Right atrium auricular region (tissue), 2 donors: ENCODE measurements at regions not wholly inside any gene's neighbourhood (a gene's known extent, or its start where the extent isn't known, plus 50 kb on each side); places are given as distances from the start of the nearest gene placed in this dataset.

ENCODE experiments used
- DNase-seq: peaks from one replicate; pipeline ENCODE4 v3.0.0-alpha.2; 2019; ENCODE audit warnings: low spot score
- H3K27ac ChIP-seq, 2 donors: fragments of 200-600 bp; sonication (generic); 1 replicate in 1 of 2; 2 replicates in 1 of 2; pipeline ENCODE4 v1.5.1; 2016 to 2019
- H3K27me3 ChIP-seq, 2 donors: fragments of 200-600 bp; sonication (generic); one replicate each; pipeline versions ENCODE4 v1.5.1 to v1.6.0; 2017 to 2019
- H3K36me3 ChIP-seq: fragments of 200-600 bp; sonication (generic); one replicate; pipeline ENCODE4 v1.5.1; 2016
- H3K4me1 ChIP-seq, 2 donors: fragments of 200-600 bp; sonication (generic); one replicate each; pipeline versions ENCODE4 v1.5.1 to v1.6.0; 2017 to 2019
- H3K4me3 ChIP-seq, 2 donors: fragments of 200-600 bp; sonication (generic); 1 replicate in 1 of 2; 2 replicates in 1 of 2; pipeline ENCODE4 v1.5.1; 2017 to 2019; ENCODE audit warnings: mild to moderate bottlenecking in 1 of 2, moderate library complexity in 1 of 2
- H3K9me3 ChIP-seq, 2 donors: fragments of 200-600 bp; sonication (generic); one replicate each; pipeline ENCODE4 v1.5.1; 2019
- TF ChIP-seq, protein P1 (sequence below), 2 donors: fragments of 200-600 bp; sonication (generic); IDR thresholded peaks; one replicate each; pipeline ENCODE4 v1.5.1; 2019; ENCODE audit warnings: antibody characterized with exemption in 2 of 2

DNA sequence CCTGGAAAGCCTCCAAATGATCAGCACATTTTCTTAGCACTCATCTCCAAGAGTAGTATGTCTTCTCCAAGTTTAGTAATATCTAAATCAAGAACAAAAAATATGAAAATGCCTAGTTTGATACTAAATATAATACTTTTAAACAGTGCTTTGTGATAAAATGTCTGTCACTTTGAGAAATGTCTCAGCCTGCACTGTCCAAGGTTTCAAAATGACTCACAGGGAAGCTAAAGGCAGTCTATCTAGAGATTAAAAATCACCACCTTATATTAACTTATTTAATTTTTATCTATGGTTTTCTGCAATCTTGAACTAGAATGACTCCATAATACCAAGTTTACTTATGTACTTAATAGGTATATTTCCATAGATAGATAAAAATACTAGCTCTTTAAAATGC is 633.0 kb upstream of the C9orf72 start:
- Histone ChIP-seq H3K27ac (no peak overlapping the region), H3K36me3 (no peaks in the 10 kb centered on the region), H3K4me3 (no peak overlapping the region), H3K27me3 (no peaks in the 10 kb centered on the region), H3K4me1 (no peaks in the 10 kb centered on the region), H3K9me3 (no peaks in the 10 kb centered on the region)
- TF ChIP-seq, protein P1, sequence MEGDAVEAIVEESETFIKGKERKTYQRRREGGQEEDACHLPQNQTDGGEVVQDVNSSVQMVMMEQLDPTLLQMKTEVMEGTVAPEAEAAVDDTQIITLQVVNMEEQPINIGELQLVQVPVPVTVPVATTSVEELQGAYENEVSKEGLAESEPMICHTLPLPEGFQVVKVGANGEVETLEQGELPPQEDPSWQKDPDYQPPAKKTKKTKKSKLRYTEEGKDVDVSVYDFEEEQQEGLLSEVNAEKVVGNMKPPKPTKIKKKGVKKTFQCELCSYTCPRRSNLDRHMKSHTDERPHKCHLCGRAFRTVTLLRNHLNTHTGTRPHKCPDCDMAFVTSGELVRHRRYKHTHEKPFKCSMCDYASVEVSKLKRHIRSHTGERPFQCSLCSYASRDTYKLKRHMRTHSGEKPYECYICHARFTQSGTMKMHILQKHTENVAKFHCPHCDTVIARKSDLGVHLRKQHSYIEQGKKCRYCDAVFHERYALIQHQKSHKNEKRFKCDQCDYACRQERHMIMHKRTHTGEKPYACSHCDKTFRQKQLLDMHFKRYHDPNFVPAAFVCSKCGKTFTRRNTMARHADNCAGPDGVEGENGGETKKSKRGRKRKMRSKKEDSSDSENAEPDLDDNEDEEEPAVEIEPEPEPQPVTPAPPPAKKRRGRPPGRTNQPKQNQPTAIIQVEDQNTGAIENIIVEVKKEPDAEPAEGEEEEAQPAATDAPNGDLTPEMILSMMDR (IDR thresholded peaks at IDR 0.05), result no peak
- no peak for DNase-seq

DNA sequence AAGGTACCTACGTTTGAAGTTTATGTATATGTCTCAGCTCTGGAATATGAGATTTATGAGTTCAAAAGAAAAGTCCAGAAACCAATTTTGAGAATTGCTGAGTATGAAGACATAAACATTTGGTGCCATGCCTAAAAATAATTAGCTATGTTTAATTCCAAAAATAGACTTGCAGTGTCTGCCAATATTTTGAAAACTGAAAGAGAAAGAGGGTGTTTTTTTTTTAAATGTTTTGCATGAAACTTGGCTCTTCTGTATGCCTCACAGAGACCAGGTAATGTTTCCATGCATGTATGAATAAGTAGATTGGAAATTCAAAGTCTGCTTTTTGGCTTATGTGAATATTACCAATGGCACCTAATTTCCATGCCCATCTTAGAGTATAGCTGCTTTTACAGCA is 634.4 kb upstream of the C9orf72 start:
- no peaks in the 10 kb centered on the region for H3K36me3 ChIP-seq
- no peak overlapping the region for H3K4me3 ChIP-seq
- no peaks in the 10 kb centered on the region for H3K9me3 ChIP-seq
- TF ChIP-seq, protein P1 (IDR thresholded peaks at IDR 0.05), result no peak
- no peaks in the 10 kb centered on the region for H3K27me3 ChIP-seq
- H3K27ac ChIP-seq, result no peak overlapping the region
- H3K4me1 ChIP-seq, result no peaks in the 10 kb centered on the region
- no peak for DNase-seq

DNA sequence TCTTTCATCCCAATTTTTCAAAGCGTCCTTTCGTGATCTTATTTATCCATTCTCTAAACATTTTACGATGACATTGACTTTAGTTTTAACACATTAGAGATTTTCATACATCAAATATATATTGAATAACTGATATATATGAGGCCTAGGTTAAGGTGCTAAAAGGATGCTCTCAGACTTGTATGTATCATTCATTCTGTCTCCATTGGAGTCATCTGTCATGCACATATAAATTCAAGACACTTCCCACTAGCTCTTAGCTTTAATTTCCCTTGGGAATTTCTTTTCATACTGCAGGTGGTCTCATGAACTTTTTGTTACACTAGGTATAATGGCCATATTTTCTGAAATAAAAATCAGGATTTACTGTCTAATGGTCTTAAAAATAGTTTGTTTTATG is 635.8 kb upstream of the C9orf72 start:
- Histone ChIP-seq H3K4me1 (no peaks in the 10 kb centered on the region), H3K9me3 (no peaks in the 10 kb centered on the region), H3K27ac (no peak overlapping the region), H3K4me3 (no peak overlapping the region), H3K27me3 (no peaks in the 10 kb centered on the region), H3K36me3 (no peaks in the 10 kb centered on the region)
- DNase-seq, result no peak
- TF ChIP-seq, protein P1 (IDR thresholded peaks at IDR 0.05), result no peak

DNA sequence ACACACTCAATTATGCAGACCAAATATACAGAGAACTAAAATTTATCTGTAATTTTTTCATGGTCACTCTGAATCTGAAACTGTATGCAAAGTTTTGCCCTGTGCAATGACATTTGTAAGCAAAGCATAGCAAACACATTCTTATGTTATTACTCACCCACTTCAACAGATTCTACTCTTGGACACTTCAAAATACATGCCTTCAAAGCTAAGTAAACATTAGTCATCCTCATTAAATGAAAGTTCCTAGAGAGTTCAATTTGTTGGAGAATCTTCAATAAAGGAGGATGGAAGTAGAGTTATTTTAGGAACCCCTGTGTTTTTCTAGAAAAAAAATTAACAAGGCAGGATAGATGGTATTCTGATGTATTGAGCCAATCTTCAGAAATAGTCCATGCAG is 639.7 kb upstream of the C9orf72 start:
- Histone ChIP-seq H3K36me3 (no peaks in the 10 kb centered on the region), H3K4me3 (no peak overlapping the region), H3K9me3 (no peaks in the 10 kb centered on the region), H3K27ac (no peak overlapping the region), H3K27me3 (no peaks in the 10 kb centered on the region), H3K4me1 (no peaks in the 10 kb centered on the region)
- TF ChIP-seq, protein P1 (IDR thresholded peaks at IDR 0.05), result no peak
- no peak for DNase-seq

DNA sequence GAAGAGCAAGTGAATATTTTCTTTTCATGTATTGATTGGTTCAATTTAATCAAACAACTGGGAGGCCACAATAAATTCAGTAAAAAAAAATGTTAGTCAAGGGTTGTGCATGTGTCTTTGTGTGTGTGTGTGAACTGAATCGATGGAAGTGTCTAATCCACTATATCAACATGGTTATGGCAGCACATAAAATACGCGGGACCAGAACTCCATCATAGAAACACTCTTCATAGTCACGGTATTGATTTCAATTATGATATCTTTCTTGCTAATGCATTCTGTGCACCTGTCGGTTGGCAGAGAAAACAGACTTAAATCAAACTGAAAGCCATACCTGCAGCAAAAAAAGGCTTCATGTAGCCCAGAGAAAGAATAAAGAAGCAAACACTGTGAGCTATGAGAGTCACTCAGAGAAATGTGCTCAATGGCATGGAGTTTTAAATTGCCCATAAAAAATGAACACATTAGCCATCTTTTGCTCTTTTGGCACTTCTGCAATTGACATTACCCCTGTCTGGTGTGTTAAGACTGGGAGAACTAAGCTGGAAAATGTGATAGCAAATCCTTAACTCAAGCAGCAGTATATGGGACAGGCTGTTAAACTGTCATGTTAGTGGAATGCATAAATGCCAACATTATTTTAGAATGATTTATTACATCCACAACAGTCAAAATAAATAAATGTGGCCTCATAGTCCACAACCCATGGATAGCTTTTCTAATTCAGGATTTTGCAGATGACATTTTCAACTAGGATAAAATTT is 642.4 kb upstream of the C9orf72 start:
- no peaks in the 10 kb centered on the region for H3K9me3 ChIP-seq
- no peaks in the 10 kb centered on the region for H3K27me3 ChIP-seq
- no peaks in the 10 kb centered on the region for H3K36me3 ChIP-seq
- DNase-seq, result no peak
- H3K4me1 ChIP-seq, result no peaks in the 10 kb centered on the region
- no peak overlapping the region for H3K4me3 ChIP-seq
- H3K27ac ChIP-seq, result no peak overlapping the region
- TF ChIP-seq, protein P1 (IDR thresholded peaks at IDR 0.05), result no peak

DNA sequence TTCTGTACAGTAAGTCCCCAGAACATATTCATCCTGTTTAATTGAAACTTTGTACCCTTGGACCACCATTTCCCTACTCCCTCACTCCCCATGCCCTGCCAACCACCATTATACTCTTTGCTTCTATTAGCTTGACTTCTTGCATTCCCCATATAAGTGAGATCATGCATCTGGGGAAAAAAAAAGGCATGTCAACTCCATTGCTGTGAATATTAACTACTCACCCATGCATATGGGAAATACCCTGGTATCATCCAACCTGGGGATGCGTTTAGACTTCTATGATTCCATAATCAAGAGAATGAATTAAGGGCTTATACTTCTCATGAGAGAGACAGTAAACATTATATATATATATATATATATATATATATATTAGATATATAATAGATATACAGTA is 659.4 kb upstream of the C9orf72 start:
- Histone ChIP-seq H3K27ac (no peak overlapping the region), H3K36me3 (no peaks in the 10 kb centered on the region), H3K9me3 (no peaks in the 10 kb centered on the region), H3K4me3 (no peak overlapping the region), H3K4me1 (no peaks in the 10 kb centered on the region), H3K27me3 (no peaks in the 10 kb centered on the region)
- DNase-seq, result no peak
- TF ChIP-seq, protein P1 (IDR thresholded peaks at IDR 0.05), result no peak
